Breast epithelium (tissue), 4 donors: ENCODE measurements at regions not wholly inside any gene's neighbourhood (a gene's known extent, or its start where the extent isn't known, plus 50 kb on each side); places are given as distances from the start of the nearest gene placed in this dataset.

Source experiments
- DNase-seq, 2 donors: peaks; one replicate each; pipeline ENCODE4 v3.0.0-alpha.2; 2019; ENCODE audit warnings: low spot score in 2 of 2
- H3K27ac ChIP-seq, 2 donors: fragments of 200-600 bp; sonication (generic) in 1 of 2; one replicate each; pipeline ENCODE4 v1.5.1; 2016 to 2019; ENCODE audit warnings: mild to moderate bottlenecking in 1 of 2
- H3K27me3 ChIP-seq, 2 donors: fragments of 200-600 bp; sonication (generic) in 1 of 2; one replicate each; pipeline versions ENCODE4 v1.5.1 to v1.6.0; 2017 to 2019; ENCODE audit warnings: control low read depth in 1 of 2, mild to moderate bottlenecking in 1 of 2
- H3K36me3 ChIP-seq: fragments of 200-600 bp; one replicate; pipeline ENCODE4 v1.5.1; 2019
- H3K4me1 ChIP-seq, 2 donors: fragments of 200-600 bp; sonication (generic); one replicate each; pipeline ENCODE4 v1.5.1; 2016 to 2019; ENCODE audit warnings: control low read depth in 1 of 2
- H3K4me3 ChIP-seq, 3 donors: fragments of 200-600 bp; sonication (generic); 1 replicate in 2 of 3; 2 replicates in 1 of 3; pipeline ENCODE4 v1.5.1; 2016 to 2019; ENCODE audit warnings: mild to moderate bottlenecking in 3 of 3, moderate library complexity in 2 of 3
- H3K9me3 ChIP-seq, 2 donors: fragments of 200-600 bp; sonication (generic) in 1 of 2; one replicate each; pipeline ENCODE4 v1.5.1; 2016 to 2019; ENCODE audit warnings: control low read depth in 1 of 2
- POLR2A ChIP-seq: fragments of 450-650 bp; IDR thresholded peaks from one replicate; pipeline ENCODE4 v1.6.1; 2016; ENCODE audit warnings: antibody characterized with exemption, mild to moderate bottlenecking, moderate library complexity
- POLR2AphosphoS5 ChIP-seq, 3 donors: sonication (generic); formaldehyde crosslinking; IDR thresholded peaks; one replicate each; pipeline ENCODE4 v1.6.1; 2017; ENCODE audit warnings: antibody characterized with exemption in 3 of 3
- intact Hi-C: fragments of 100-400 bp; cut with DNase I; formaldehyde crosslinking; loops from one replicate; pipeline ENCODE4 v1.15.1; 2023; ENCODE audit warnings: low total_unique reads
- TF ChIP-seq, protein P1 (sequence below), 3 donors: fragments of 450-650 bp; IDR thresholded peaks; one replicate each; pipeline ENCODE4 v1.5.1; 2016 to 2017; ENCODE audit warnings: antibody characterized with exemption in 3 of 3, mild to moderate bottlenecking in 3 of 3, moderate library complexity in 3 of 3

DNA sequence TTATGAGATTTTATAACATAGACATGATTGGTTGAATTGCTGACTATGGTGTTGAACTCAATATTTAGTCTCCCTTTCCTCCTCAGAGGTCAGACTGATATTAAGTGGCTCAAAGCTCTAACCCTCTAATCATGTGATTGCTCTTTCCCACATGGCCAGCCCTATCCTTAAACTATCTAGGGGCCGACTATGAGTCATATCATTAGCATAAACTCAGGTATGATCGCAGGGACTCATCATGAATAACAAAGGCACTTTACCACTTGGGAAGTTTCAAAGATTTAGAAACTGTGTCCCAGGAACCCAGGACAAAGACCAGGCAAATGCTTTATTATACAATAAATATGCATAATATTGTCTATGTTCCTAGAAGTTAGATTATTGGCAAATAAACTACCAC is 894.6 kb upstream of the NEGR1 start:
- intact Hi-C loops: no loop called here
- H3K9me3 ChIP-seq: peaks cover 0 to 9% of the 10 kb centered on the region in 2 donors
- H3K27ac ChIP-seq: no peak overlapping the region
- H3K4me3 ChIP-seq: no peak overlapping the region
- no peaks in the 10 kb centered on the region for H3K36me3 ChIP-seq
- DNase-seq: no peak
- no peaks in the 10 kb centered on the region for H3K4me1 ChIP-seq
- TF ChIP-seq POLR2AphosphoS5 (IDR thresholded peaks at IDR 0.05) (no peak), POLR2A (no peak)
- TF ChIP-seq, protein P1, sequence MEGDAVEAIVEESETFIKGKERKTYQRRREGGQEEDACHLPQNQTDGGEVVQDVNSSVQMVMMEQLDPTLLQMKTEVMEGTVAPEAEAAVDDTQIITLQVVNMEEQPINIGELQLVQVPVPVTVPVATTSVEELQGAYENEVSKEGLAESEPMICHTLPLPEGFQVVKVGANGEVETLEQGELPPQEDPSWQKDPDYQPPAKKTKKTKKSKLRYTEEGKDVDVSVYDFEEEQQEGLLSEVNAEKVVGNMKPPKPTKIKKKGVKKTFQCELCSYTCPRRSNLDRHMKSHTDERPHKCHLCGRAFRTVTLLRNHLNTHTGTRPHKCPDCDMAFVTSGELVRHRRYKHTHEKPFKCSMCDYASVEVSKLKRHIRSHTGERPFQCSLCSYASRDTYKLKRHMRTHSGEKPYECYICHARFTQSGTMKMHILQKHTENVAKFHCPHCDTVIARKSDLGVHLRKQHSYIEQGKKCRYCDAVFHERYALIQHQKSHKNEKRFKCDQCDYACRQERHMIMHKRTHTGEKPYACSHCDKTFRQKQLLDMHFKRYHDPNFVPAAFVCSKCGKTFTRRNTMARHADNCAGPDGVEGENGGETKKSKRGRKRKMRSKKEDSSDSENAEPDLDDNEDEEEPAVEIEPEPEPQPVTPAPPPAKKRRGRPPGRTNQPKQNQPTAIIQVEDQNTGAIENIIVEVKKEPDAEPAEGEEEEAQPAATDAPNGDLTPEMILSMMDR (IDR thresholded peaks at IDR 0.05): no peak
- no peaks in the 10 kb centered on the region for H3K27me3 ChIP-seq

DNA sequence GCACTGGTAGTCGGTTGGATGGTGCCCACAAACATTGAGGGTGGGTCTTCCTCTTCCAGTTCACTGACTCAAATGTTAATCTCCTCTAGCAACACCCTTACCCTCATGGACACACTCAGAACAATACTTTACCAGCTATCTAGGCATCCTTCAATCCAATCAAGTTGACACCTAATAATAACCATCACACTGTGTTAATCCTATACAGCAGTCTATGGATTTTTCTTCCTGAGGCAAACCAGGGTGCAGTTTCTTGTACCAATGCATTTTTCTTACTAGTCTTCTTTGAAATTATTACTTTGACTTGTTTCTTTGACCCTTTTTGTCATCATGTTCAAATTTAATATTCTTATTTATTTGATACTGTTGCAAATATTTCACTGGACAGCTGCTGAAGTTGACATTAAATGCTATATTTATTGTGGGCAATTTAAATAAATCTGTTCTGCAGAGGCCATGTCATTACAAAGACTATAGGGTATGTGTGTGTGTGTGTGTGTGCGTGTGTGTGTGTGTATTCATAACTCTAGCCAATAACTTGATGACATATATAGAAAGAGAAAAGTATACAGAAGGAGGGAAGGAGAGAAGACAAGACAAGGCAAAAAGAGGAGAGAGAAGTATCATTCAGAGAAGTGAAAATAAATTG is 884.8 kb upstream of the NEGR1 start:
- no peak for DNase-seq

DNA sequence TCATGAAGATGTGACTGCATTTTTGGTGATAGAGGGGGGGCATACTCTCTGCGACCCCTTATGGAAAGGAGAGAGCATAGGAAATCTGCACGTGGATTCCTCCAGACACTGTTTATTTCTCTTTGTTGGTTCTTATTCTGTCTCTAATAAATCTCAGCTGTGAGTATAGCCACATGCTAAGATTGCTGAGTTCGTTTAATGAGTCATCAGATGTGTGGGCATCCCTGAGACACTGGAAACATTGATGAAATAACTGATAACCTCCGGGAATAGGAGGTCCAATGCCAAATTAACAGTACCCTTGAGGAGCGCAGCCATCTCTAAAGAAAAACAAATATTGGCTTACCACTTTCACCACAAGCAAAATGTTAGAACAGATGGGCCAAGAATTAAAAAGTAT is 880.2 kb upstream of the NEGR1 start:
- H3K27ac ChIP-seq: no peak overlapping the region
- intact Hi-C loops: no loop called here

More for the DNA sequence above, 884.8 kb upstream of the NEGR1 start:
- no peak overlapping the region for H3K27ac ChIP-seq
- no peaks in the 10 kb centered on the region for H3K9me3 ChIP-seq
- H3K4me3 ChIP-seq: no peak overlapping the region
- TF ChIP-seq, protein P1 (IDR thresholded peaks at IDR 0.05): no peak
- TF ChIP-seq POLR2A (no peak), POLR2AphosphoS5 (IDR thresholded peaks at IDR 0.05) (no peak)
- H3K27me3 ChIP-seq: no peaks in the 10 kb centered on the region
- intact Hi-C loops: no loop called here
- no peaks in the 10 kb centered on the region for H3K4me1 ChIP-seq
- no peaks in the 10 kb centered on the region for H3K36me3 ChIP-seq

GRCh38 chr1:73161418-73161817 is 879.1 kb upstream of the NEGR1 start:
- Histone ChIP-seq H3K4me3 (no peak overlapping the region), H3K4me1 (no peaks in the 10 kb centered on the region), H3K36me3 (no peaks in the 10 kb centered on the region), H3K27ac (no peak overlapping the region), H3K27me3 (no peaks in the 10 kb centered on the region), H3K9me3 (no peaks in the 10 kb centered on the region)
- intact Hi-C loops: no loop called here
- TF ChIP-seq POLR2AphosphoS5 (IDR thresholded peaks at IDR 0.05) (no peak), POLR2A (no peak)
- TF ChIP-seq, protein P1 (IDR thresholded peaks at IDR 0.05): no peak
- DNase-seq: no peak

More for the DNA sequence above, 880.2 kb upstream of the NEGR1 start:
- Histone ChIP-seq H3K27me3 (no peaks in the 10 kb centered on the region), H3K36me3 (no peaks in the 10 kb centered on the region), H3K4me3 (no peak overlapping the region), H3K9me3 (no peaks in the 10 kb centered on the region), H3K4me1 (no peaks in the 10 kb centered on the region)
- DNase-seq: no peak
- TF ChIP-seq POLR2AphosphoS5 (IDR thresholded peaks at IDR 0.05) (no peak), POLR2A (no peak)
- TF ChIP-seq, protein P1 (IDR thresholded peaks at IDR 0.05): no peak

- H3K36me3 ChIP-seq: no peaks in the 10 kb centered on the region
- no peaks in the 10 kb centered on the region for H3K27me3 ChIP-seq
- no peak overlapping the region for H3K4me3 ChIP-seq
- no peak overlapping the region for H3K27ac ChIP-seq
- intact Hi-C loops: no loop called here
- H3K4me1 ChIP-seq: no peaks in the 10 kb centered on the region
- no peaks in the 10 kb centered on the region for H3K9me3 ChIP-seq
- TF ChIP-seq, protein P1 (IDR thresholded peaks at IDR 0.05): no peak
- TF ChIP-seq POLR2A (no peak), POLR2AphosphoS5 (IDR thresholded peaks at IDR 0.05) (no peak)
- DNase-seq: no peak
Observed at GRCh38 chr1:73160759-73161158, 878.4 kb upstream of the NEGR1 start.
